HepG2 (cell line): ENCODE measurements at regions not wholly inside any gene's neighbourhood (a gene's known extent, or its start where the extent isn't known, plus 50 kb on each side); places are given as distances from the start of the nearest gene placed in this dataset.

ENCODE experiments used
- ATAC-seq: fragments of 200-7000 bp; cut with Tn5 transposase; 3 replicates; pipeline ENCODE4 v1.9.1; 2020; ENCODE audit warnings: mild to moderate bottlenecking, moderate library complexity
- BruUV-seq: library from RNA; stranded (reverse); fragments of 400-500 nt; replicated peaks from 2 replicates; lab custom pipeline; 2021; lab: Mats Ljungman, UMichigan
- CTCF ChIA-PET: fragments of 300-600 bp; formaldehyde crosslinking; extraction: SDS; loops from one replicate; lab custom pipeline; 2021; ENCODE audit warnings: low total read pairs, inconsistent platforms, low intra/inter-chr PET ratio; lab: Yijun Ruan, JAX
- POLR2A ChIA-PET: fragments of 350-600 bp; sonication (Branson Sonifier 250); formaldehyde crosslinking; loops from one replicate; lab custom pipeline; 2020; ENCODE audit warnings: antibody characterized with exemption, inconsistent platforms; lab: Yijun Ruan, JAX
- DNase-seq: peaks from one replicate; pipeline ENCODE4 v3.0.0-alpha.2; 2015; ENCODE audit warnings: low spot score
- FAIRE-seq: peaks from 3 replicates; lab custom pipeline; 2011; peaks lifted over from hg19 to GRCh38; lab: Jason Lieb, UNC
- H2AFZ ChIP-seq: one replicate; pipeline ENCODE4 v1.6.1; 2011; ENCODE audit warnings: low read length, inconsistent platforms
- H3K27ac ChIP-seq: fragments of 300-600 bp; 3 replicates; pipeline ENCODE4 v1.8.0; 2011; ENCODE audit warnings: mixed run types, mild to moderate bottlenecking, mixed read lengths, low read length, inconsistent platforms; ENCODE audit not compliant: insufficient read depth; ENCODE audit errors: extremely low read length
- H3K27me3 ChIP-seq, 2 experiments: fragments of 200-600 bp in 1 of 2; 2 replicates in 1 of 2; 3 replicates in 1 of 2; pipeline versions ENCODE4 v1.6.0 to v1.8.0; 2011; ENCODE audit warnings: low read length in 2 of 2, mild to moderate bottlenecking in 2 of 2, moderate library complexity in 2 of 2, inconsistent platforms in 1 of 2; ENCODE audit not compliant: insufficient read depth in 2 of 2, control insufficient read depth in 1 of 2
- H3K36me3 ChIP-seq, 2 experiments: fragments of 200-600 bp in 1 of 2; replicated peaks in 1 of 2; 2 replicates in 1 of 2; 3 replicates in 1 of 2; pipeline versions ENCODE4 v1.5.1 to v1.8.0; 2011; ENCODE audit warnings: low read length in 2 of 2, inconsistent platforms in 1 of 2; ENCODE audit not compliant: insufficient read depth in 2 of 2, control insufficient read depth in 1 of 2
- H3K4me1 ChIP-seq: 2 replicates; pipeline ENCODE4 v1.5.1; 2012; ENCODE audit warnings: low read length, inconsistent platforms; ENCODE audit not compliant: insufficient read depth
- H3K4me2 ChIP-seq: 2 replicates; pipeline ENCODE4 v1.6.0; 2011; ENCODE audit warnings: low read depth, low read length, inconsistent platforms
- H3K4me3 ChIP-seq, 3 experiments: fragments of 200-600 bp in 1 of 3; sonication (generic), shearing (Covaris generic) in 1 of 3; replicated peaks in 1 of 3; 2 replicates each; pipeline ENCODE4 v1.5.1; 2011 to 2016; ENCODE audit warnings: low read length in 3 of 3, inconsistent platforms in 2 of 3, low read depth in 2 of 3, mild to moderate bottlenecking in 2 of 3, control low read depth in 1 of 3, mixed read lengths in 1 of 3; ENCODE audit not compliant: insufficient read depth in 1 of 3
- H3K79me2 ChIP-seq: one replicate; pipeline ENCODE4 v1.6.1; 2011; ENCODE audit warnings: low read length, inconsistent platforms; ENCODE audit not compliant: insufficient read depth
- H3K9ac ChIP-seq: 2 replicates; pipeline ENCODE4 v1.6.0; 2011; ENCODE audit warnings: mild to moderate bottlenecking, low read depth, low read length, inconsistent platforms; ENCODE audit not compliant: insufficient read depth
- H3K9me3 ChIP-seq: 2 replicates; pipeline ENCODE4 v1.5.1; 2012; ENCODE audit warnings: mild to moderate bottlenecking, low read length
- H4K20me1 ChIP-seq: 2 replicates; pipeline ENCODE4 v1.6.0; 2011; ENCODE audit warnings: inconsistent platforms, mild to moderate bottlenecking, low read length, moderate library complexity; ENCODE audit not compliant: insufficient read depth
- AKNA ChIP-seq: sonication (generic); formaldehyde crosslinking; IDR thresholded peaks from 2 replicates; pipeline ENCODE4 v1.4.0; 2020; ENCODE audit warnings: missing genetic modification reagents, borderline replicate concordance
- CSRNP1 ChIP-seq: sonication (generic); formaldehyde crosslinking; IDR thresholded peaks from 2 replicates; pipeline ENCODE4 v1.8.1; 2023; ENCODE audit warnings: mild to moderate bottlenecking, missing genetic modification reagents
- DPF2 ChIP-seq: sonication (generic); formaldehyde crosslinking; IDR thresholded peaks from 2 replicates; pipeline ENCODE4 v1.4.0; 2020; ENCODE audit warnings: mild to moderate bottlenecking, low read depth, missing genetic modification reagents, borderline replicate concordance
- ELF4 ChIP-seq: sonication (generic); formaldehyde crosslinking; IDR thresholded peaks from 2 replicates; pipeline ENCODE4 v1.5.0; 2020; ENCODE audit warnings: missing genetic modification reagents, mild to moderate bottlenecking, moderate library complexity, borderline replicate concordance
- FOSL2 ChIP-seq: sonication (generic); formaldehyde crosslinking; IDR thresholded peaks from 2 replicates; pipeline ENCODE4 v1.4.0; 2020; ENCODE audit warnings: missing genetic modification reagents
- GZF1 ChIP-seq: sonication (generic); formaldehyde crosslinking; IDR thresholded peaks from 2 replicates; pipeline ENCODE4 v1.5.1; 2020; ENCODE audit warnings: mild to moderate bottlenecking, missing genetic modification reagents
- PAX8 ChIP-seq: sonication (generic); formaldehyde crosslinking; IDR thresholded peaks from 2 replicates; pipeline ENCODE4 v1.8.0; 2022; ENCODE audit warnings: mild to moderate bottlenecking, missing genetic modification reagents, borderline replicate concordance
- POLR2A ChIP-seq, 2 experiments: IDR thresholded peaks; 2 replicates each; pipeline ENCODE4 v1.6.1; 2011; ENCODE audit warnings: low read depth in 2 of 2, low read length in 2 of 2, mild to moderate bottlenecking in 1 of 2, moderate library complexity in 1 of 2; ENCODE audit not compliant: insufficient read depth in 1 of 2
- PRMT3 ChIP-seq: sonication (generic); formaldehyde crosslinking; IDR thresholded peaks from 2 replicates; pipeline ENCODE4 v1.8.1; 2022; ENCODE audit warnings: low read depth, mild to moderate bottlenecking, moderate library complexity, missing genetic modification reagents, borderline replicate concordance
- RNF2 ChIP-seq: fragments of 450-650 bp; conservative IDR thresholded peaks from 2 replicates; pipeline ENCODE4 v1.6.1; 2016; ENCODE audit warnings: low read depth
- SP2 ChIP-seq: sonication (generic); formaldehyde crosslinking; IDR thresholded peaks from 2 replicates; pipeline ENCODE4 v1.5.1; 2020; ENCODE audit warnings: mild to moderate bottlenecking, missing genetic modification reagents
- SRY ChIP-seq: sonication (generic); formaldehyde crosslinking; IDR thresholded peaks from 2 replicates; pipeline ENCODE4 v1.8.0; 2022; ENCODE audit warnings: mild to moderate bottlenecking, missing genetic modification reagents
- ZBTB1 ChIP-seq: sonication (generic); formaldehyde crosslinking; IDR thresholded peaks from 2 replicates; pipeline ENCODE4 v1.4.0; 2020; ENCODE audit warnings: missing genetic modification reagents, borderline replicate concordance
- ZIK1 ChIP-seq: sonication (generic); formaldehyde crosslinking; IDR thresholded peaks from 2 replicates; pipeline ENCODE4 v1.5.0; 2020; ENCODE audit warnings: mild to moderate bottlenecking, low read depth, missing genetic modification reagents, borderline replicate concordance
- ZNF282 ChIP-seq: fragments of 450-650 bp; IDR thresholded peaks from 2 replicates; pipeline ENCODE4 v1.6.1; 2018; ENCODE audit not compliant: partially characterized antibody
- ZNF441 ChIP-seq: sonication (generic); formaldehyde crosslinking; IDR thresholded peaks from 2 replicates; pipeline ENCODE4 v1.7.0; 2021; ENCODE audit warnings: missing genetic modification reagents, borderline replicate concordance
- ZNF615 ChIP-seq: sonication (generic); formaldehyde crosslinking; IDR thresholded peaks from 2 replicates; pipeline ENCODE4 v1.5.0; 2020; ENCODE audit warnings: mild to moderate bottlenecking, missing genetic modification reagents, borderline replicate concordance
- ZNF678 ChIP-seq: sonication (generic); formaldehyde crosslinking; IDR thresholded peaks from 2 replicates; pipeline ENCODE4 v1.4.0; 2020; ENCODE audit warnings: mild to moderate bottlenecking, missing genetic modification reagents
- ZNF816 ChIP-seq: sonication (generic); formaldehyde crosslinking; IDR thresholded peaks from 2 replicates; pipeline ENCODE4 v1.8.0; 2022; ENCODE audit warnings: missing genetic modification reagents, mild to moderate bottlenecking, borderline replicate concordance
- ZSCAN31 ChIP-seq: sonication (generic); formaldehyde crosslinking; IDR thresholded peaks from 2 replicates; pipeline ENCODE4 v1.5.0; 2020; ENCODE audit warnings: low read depth, mild to moderate bottlenecking, missing genetic modification reagents
- WGBS: methylation state at CpG from one replicate; pipeline ENCODE4 v1.1.6; 2017; ENCODE audit warnings: low lambda C conversion rate; 5-methylcytosine and 5-hydroxymethylcytosine counted together
- in situ Hi-C: cut with HindIII; loops from 2 replicates; pipeline ENCODE4 v1.10.0; 2017; ENCODE audit warnings: low pct_unique_long_range_greater_than_20kb; ENCODE audit not compliant: extremely low pct_ligation_motif_present
- intact Hi-C: fragments of 100-400 bp; cut with micrococcal nuclease; formaldehyde crosslinking; loops from one replicate; pipeline ENCODE4 v1.10.0; 2022; ENCODE audit not compliant: unreplicated experiment

GRCh38 chr11:110859998-110860397, 147.8 kb upstream of the ARHGAP20 start:
- no peaks in the 10 kb centered on the region for H3K9me3 ChIP-seq
- no peaks in the 10 kb centered on the region for H3K36me3 ChIP-seq
- in situ Hi-C loops (no loop called here), intact Hi-C loops (no loop called here)
- ChIA-PET POLR2A (no interaction called here), CTCF (no interaction called here)
- H3K27ac ChIP-seq, result no peak overlapping the region
- no peak for FAIRE-seq
- H3K27me3 ChIP-seq, result no peaks in the 10 kb centered on the region
- 2% methylated on average over 6 of the region's 6 CpGs for WGBS
- no peak overlapping the region for H3K4me2 ChIP-seq
- no peak for DNase-seq
- no peak overlapping the region for H3K4me3 ChIP-seq
- ATAC-seq, result no peak
- no TSS peak for BruUV-seq
- H4K20me1 ChIP-seq, result no peaks in the 10 kb centered on the region
- no peaks in the 10 kb centered on the region for H3K4me1 ChIP-seq
- TF ChIP-seq FOSL2 (CRISPR knock-in tag) (no peak), ZNF282 (no peak), AKNA (CRISPR knock-in tag) (no peak), GZF1 (CRISPR knock-in tag) (no peak), PAX8 (no peak), CSRNP1 (CRISPR knock-in tag) (no peak), ZNF441 (CRISPR knock-in tag) (no peak), PRMT3 (CRISPR knock-in tag) (no peak), SP2 (CRISPR knock-in tag) (no peak), DPF2 (CRISPR knock-in tag) (no peak), ZNF678 (CRISPR knock-in tag) (no peak), ZBTB1 (CRISPR knock-in tag) (no peak), ZSCAN31 (CRISPR knock-in tag) (no peak), RNF2 (no peak), SRY (CRISPR knock-in tag) (no peak), ZNF816 (CRISPR knock-in tag) (no peak), ZNF615 (CRISPR knock-in tag) (no peak), POLR2A (IDR thresholded peaks at IDR 0.05; ENCODE audit: insufficient read depth in 1 of 2, low read depth in 2 of 2, low read length in 2 of 2) (no peak), ZIK1 (CRISPR knock-in tag) (no peak), ELF4 (CRISPR knock-in tag) (no peak)
- TF ChIP-seq, all 625 proteins: peak for 0
- Histone ChIP-seq H2AFZ (no peak overlapping the region), H3K79me2 (no peaks in the 10 kb centered on the region), H3K9ac (no peak overlapping the region)
